H1 (cell line): ENCODE measurements at regions not wholly inside any gene's neighbourhood (a gene's known extent, or its start where the extent isn't known, plus 50 kb on each side); places are given as distances from the start of the nearest gene placed in this dataset.

ENCODE experiments used
- HDAC6 ChIP-seq: IDR thresholded peaks from one replicate; pipeline ENCODE4 v1.7.1; 2012; ENCODE audit warnings: low read depth, mild to moderate bottlenecking, inconsistent platforms, low read length, moderate library complexity
- MAFK ChIP-seq: IDR thresholded peaks from 2 replicates; pipeline ENCODE4 v1.6.1; 2012; ENCODE audit warnings: low read depth, mild to moderate bottlenecking, improper control_type of control experiment, low read length
- SRF ChIP-seq: IDR thresholded peaks from 2 replicates; pipeline ENCODE4 v1.6.1; 2011; ENCODE audit warnings: mild to moderate bottlenecking, low read depth, low read length, moderate library complexity
- TF ChIP-seq, protein P1 (sequence below): IDR thresholded peaks from 2 replicates; pipeline ENCODE4 v1.6.1; 2011; ENCODE audit warnings: low read depth, mild to moderate bottlenecking, low read length; ENCODE audit not compliant: insufficient read depth

- TF ChIP-seq, protein P1, sequence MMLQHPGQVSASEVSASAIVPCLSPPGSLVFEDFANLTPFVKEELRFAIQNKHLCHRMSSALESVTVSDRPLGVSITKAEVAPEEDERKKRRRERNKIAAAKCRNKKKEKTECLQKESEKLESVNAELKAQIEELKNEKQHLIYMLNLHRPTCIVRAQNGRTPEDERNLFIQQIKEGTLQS: no peak
- TF ChIP-seq MAFK: no peak
- no peak for TF ChIP-seq SRF
- no peak for TF ChIP-seq HDAC6
Measured at GRCh38 chr7:15801041-15801440, 114.6 kb upstream of the MEOX2 start (continued).
